ENCODE measurements at regions not wholly inside any gene's neighbourhood (a gene's known extent, or its start where the extent isn't known, plus 50 kb on each side); places are given as distances from the start of the nearest gene placed in this dataset.

DNA sequence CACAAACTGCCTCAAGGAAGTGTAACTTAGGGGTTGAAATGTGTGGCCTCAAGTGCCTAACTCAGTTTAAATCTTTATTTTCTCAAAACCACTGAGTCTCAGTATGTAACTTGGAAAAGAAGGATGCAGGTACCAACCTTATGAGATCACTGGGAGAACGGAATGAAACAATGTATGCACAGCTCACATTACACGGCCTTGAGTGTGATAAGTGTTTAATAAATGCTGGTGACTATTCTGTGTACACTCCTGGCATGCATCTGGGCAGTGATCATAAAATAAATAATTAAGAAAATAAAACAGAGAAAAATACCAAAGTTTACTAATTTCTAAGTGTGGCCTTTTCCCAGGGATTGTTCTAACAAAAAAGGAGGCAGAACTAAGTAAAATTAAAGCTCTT is 974.5 kb upstream of the FLRT2 start:
- no peak for DNase-seq (ENCODE audit: low read depth in 2 of 2)

GRCh38 chr14:84566109-84566508 is 963.8 kb upstream of the FLRT2 start:
- DNase-seq (ENCODE audit: low read depth in 2 of 2): no peak

- no peak for DNase-seq (ENCODE audit: low read depth in 2 of 2)
Measured at GRCh38 chr14:84575681-84576080, 954.3 kb upstream of the FLRT2 start.

DNA sequence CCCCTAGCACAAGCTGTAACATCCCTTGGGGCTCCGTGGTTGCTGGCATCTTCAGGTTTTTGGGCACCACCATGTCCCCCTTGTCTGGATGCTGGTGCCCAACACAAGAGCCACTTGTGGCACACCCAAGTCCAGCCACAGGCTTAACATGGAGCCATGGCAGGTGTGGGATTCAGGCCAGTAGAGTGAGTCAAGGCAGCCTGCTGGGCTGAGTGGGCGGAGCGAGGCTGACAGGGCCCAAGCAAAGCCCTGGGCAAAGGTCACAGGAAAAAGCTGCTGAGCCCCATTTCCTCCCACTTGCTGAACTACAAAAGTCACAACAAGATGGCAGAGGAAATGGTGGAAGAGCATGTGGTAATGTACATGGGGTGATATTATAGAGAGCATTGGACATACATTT is 950.7 kb upstream of the FLRT2 start:
- DNase-seq (ENCODE audit: low read depth in 2 of 2): no peak

DNA sequence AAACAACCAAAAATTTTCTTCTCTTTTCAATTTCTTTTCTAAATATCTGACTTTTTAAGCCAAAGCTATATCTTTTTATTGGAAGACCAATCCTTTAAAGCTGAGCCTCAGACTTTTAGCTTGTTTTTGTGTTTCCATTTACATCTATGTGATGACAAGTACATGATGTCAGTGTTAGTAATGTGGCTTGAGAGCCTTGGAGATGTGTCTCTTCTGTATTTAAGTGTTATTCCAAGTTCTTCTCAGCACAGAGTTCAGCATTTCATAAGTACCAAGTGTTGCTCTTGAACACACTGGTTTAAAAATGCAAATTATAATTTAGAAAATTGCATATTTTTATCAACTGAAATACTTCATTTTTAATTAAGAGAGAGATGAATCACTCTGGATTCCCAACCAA is 948.9 kb upstream of the FLRT2 start:
- DNase-seq (ENCODE audit: low read depth in 2 of 2): no peak

DNA sequence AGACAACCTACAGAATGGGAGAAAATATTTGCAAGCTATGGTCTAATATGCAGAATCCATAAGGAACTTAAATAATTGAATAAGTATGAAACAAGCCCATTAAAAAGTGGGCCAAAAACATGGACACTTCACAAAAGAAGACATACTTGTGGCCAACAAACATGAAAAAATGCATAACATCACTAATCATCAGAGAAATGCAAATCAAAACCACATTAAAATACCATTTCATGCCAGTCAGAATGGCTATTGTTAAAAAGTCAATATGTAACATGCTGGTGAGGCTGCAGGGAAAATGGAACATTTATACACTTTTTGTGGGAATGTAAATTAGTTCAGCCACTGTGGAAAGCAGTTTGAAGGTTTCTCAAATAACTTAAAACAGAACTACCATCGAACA is 945.4 kb upstream of the FLRT2 start:
- DNase-seq (ENCODE audit: low read depth in 2 of 2): peak; percentile 3 to 5

GRCh38 chr14:84591827-84592445 is 938.0 kb upstream of the FLRT2 start:
- no peak for DNase-seq (ENCODE audit: low read depth in 2 of 2)

- DNase-seq (ENCODE audit: low read depth in 2 of 2): no peak
Measured at GRCh38 chr14:84592770-84593169, 937.2 kb upstream of the FLRT2 start.

DNA sequence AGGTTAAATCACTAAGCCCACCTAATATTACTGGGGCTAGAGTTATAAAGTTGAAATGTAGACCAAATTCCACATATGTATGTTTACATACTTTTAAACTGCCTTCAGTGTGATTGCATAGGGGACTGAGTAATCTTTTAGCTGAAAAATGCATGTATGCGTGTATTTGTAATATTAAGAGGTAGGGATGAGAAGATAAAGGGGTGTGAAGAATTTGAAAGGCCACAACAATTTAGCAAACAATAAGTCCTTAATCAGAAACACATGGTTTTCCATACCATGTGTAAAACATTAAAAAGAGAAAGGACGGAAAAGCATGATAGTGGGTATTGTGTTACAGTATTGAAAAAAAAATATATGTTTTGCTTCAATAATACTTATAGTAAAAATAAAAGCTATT is 919.9 kb upstream of the FLRT2 start:
- DNase-seq (ENCODE audit: low read depth in 2 of 2): peak; percentile 50 to 56

GRCh38 chr14:84622357-84622756 is 907.6 kb upstream of the FLRT2 start:
- no peak for DNase-seq (ENCODE audit: low read depth in 2 of 2)

DNA sequence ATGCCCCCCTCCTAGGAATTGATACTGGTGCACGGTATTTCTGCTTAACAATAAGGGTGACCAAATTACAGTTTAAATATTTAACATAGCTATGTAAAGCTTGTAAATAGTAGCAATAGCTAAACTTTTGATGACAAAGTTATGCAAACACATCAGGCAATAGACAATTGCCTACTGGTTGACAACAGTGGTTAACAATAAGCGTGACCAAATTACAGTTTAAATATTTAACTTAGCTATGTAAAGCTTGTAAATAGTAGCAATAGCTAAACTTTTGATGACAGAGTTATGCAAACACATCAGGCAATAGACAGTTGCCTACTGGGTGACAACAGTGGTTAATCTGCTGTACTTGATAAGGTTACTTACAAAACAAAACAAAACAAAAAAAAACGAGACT is 886.5 kb upstream of the FLRT2 start:
- no peak for DNase-seq (ENCODE audit: low read depth in 2 of 2)

GRCh38 chr14:84646786-84647500 is 883.0 kb upstream of the FLRT2 start:
- peak; percentile 8 to 19 for DNase-seq (ENCODE audit: low read depth in 2 of 2)

DNA sequence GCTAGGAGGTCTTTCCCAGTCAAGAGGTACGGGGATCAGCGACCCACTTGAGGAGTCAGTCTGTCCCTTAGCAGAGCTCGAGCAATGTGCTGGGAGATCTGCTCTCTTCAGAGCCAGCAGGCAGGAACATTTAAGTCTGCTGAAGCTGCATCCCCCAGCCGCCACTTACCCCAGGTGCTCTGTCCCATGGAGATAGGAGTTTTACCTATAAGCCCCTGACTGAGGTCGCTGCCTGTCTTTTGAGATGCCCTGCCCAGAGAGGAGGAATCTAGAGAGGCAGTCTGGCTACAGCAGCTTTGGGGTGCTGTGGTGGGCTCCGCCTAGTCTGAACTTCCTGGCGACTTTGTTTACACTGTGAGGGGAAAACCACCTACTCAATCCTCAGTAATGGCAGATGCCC is 874.9 kb upstream of the FLRT2 start:
- DNase-seq (ENCODE audit: low read depth in 2 of 2): no peak

GRCh38 chr14:84657911-84658310 is 872.0 kb upstream of the FLRT2 start:
- no peak for DNase-seq (ENCODE audit: low read depth in 2 of 2)

- DNase-seq (ENCODE audit: low read depth in 2 of 2): peak; percentile 43 to 48
Measured at GRCh38 chr14:84670796-84671195, 859.1 kb upstream of the FLRT2 start.

DNA sequence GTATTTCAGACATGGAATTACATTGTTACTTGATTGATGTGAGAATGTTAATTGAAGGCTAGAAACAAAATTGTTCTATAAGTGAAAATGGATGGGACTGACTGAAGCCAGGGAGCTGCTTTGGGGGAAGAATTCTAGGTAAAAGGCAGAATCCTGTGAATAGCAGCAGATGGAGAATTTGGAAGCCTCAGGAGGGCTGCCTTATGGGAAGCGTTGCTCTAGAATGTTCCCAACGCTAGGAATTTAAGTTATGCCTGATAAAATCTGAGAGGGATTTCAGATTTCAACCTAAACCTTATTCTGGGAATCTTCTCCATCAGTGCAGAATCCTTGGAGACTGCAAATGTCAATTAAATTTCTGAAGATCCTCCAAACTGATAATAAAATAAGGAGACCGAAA is 858.2 kb upstream of the FLRT2 start:
- peak in 1 of 2 experiments; percentile 10 for DNase-seq (ENCODE audit: low read depth in 2 of 2)

GRCh38 chr14:84674636-84675035 is 855.3 kb upstream of the FLRT2 start:
- DNase-seq (ENCODE audit: low read depth in 2 of 2): no peak

- DNase-seq (ENCODE audit: low read depth in 2 of 2): no peak
Measured at GRCh38 chr14:84686550-84686949, 843.4 kb upstream of the FLRT2 start.

DNA sequence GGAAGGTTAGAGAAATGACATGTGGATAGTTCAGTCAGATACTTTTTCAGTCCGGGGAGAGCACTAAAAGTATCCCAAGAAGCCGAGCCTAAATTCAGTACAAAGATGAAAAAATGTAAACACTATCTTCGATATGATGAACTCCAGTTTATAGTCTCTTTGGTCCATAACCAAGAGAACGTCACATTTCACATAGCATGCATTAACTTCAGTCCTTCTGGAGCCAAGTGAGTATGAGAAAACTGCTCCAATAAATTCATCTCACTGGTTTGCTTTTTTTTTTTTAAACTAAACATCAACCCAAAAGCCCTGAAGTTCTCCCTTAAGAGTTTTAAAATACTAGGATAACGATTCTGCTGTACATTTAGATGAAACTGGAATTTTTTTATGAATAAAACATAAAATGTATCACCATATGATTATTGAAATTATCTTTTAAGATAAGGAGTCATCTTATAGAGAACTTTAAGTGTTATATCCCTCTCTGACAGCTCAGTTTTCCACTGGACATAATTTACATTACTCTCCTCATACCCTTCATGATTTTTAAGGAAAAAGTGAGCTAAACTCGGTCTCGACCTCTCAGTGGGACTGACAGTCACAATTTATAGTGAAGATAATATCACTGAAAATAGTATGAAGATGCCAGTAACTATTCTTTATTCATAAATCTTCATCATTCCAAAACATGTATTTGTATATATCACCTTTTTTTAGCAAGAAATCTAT is 841.5 kb upstream of the FLRT2 start:
- no peak for DNase-seq (ENCODE audit: low read depth in 2 of 2)

DNA sequence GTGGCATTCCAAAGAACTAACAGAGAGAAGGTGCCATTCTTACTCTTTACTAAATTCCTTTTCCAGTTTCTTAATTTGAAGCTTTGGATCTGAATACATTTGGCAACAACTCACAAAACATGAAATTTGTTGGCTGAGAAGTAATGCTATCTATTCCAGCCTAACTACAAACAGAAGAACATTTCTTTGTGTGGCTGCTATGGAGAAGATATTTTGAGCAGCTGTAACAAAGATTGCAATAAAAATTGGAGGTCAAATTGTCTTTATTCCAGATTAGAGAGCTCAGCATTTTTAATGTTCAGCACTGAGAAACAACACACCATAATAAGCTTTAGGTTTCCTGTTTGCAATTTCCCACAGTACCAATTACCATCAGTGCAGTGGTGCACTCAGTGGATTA is 835.8 kb upstream of the FLRT2 start:
- no peak for DNase-seq (ENCODE audit: low read depth in 2 of 2)

GRCh38 chr14:84704601-84705000 is 825.3 kb upstream of the FLRT2 start:
- DNase-seq (ENCODE audit: low read depth in 2 of 2): no peak

DNA sequence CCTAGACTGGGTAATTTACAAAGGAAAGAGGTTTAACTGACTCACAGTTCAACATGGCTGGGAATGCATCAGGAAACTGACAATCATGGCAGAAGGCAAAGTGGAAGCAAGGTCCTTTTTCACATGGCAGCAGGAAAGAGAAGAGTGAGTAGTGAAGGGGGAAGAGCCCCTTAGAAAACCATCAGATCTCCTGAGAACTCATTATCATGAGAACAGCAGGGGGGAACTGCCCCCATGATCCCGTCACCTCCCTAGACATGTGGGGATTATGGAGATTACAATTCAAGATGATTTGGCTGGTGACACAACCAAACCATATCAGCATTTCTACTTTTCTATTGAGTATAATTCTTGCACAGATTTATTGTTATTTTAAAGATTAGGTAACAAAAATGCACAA is 822.1 kb upstream of the FLRT2 start:
- DNase-seq (ENCODE audit: low read depth in 2 of 2): no peak

DNA sequence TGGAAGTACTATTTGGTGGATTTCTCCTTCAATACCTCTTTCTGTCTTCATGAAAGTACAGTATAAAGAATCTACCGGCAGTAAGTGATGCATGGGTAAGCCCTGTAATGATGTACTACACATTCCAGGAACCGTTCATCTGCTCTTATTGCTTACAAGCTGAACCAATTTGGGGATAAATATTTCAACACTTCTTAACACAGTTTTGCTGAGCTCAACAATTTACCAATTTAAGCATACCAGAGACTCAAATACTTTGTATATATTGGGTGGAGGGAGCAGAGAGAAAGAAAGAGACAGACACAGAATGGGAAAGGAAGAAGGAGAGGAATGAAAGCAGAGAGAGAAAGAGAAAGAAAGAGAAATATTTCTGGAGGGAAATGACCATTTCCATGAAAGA is 821.1 kb upstream of the FLRT2 start:
- no peak for DNase-seq (ENCODE audit: low read depth in 2 of 2)

All from fibroblast of skin of left biceps (primary cell).